ENCODE measurements at regions not wholly inside any gene's neighbourhood (a gene's known extent, or its start where the extent isn't known, plus 50 kb on each side); places are given as distances from the start of the nearest gene placed in this dataset.
"Not testable (repeated sequence)": the region's sequence is repeated elsewhere in the genome, so short reads cannot be mapped to it uniquely, and the experiment has no call there.

- H3K9me3 ChIP-seq; H3K4me3 ChIP-seq (ENCODE audit: low read depth in 2 of 2, low read length in 1 of 2); CTCF ChIA-PET; POLR2A ChIA-PET; DNase-seq; H4K20me1 ChIP-seq (ENCODE audit: insufficient read depth); H3K36me3 ChIP-seq (replicated peaks in 1 of 2; ENCODE audit: control insufficient read depth in 1 of 2, insufficient read depth in 2 of 2, low read length in 1 of 2); H3K9ac ChIP-seq; H2AFZ ChIP-seq (ENCODE audit: low read depth); H3F3A ChIP-seq (replicated peaks; ENCODE audit: insufficient read depth); H3K27me3 ChIP-seq (ENCODE audit: insufficient read depth); H3K79me2 ChIP-seq (ENCODE audit: insufficient read depth); H3K4me1 ChIP-seq (ENCODE audit: control insufficient read depth in 1 of 2, insufficient read depth in 2 of 2, low read depth in 1 of 2, low read length in 1 of 2); H3K27ac ChIP-seq (ENCODE audit: low read depth in 2 of 2, low read length in 1 of 2); H3K4me2 ChIP-seq; H3K9me2 ChIP-seq: not testable (repeated sequence)
- no CpG with 5 or more reads among the region's 25 CpGs for WGBS (ENCODE audit: low lambda C conversion rate)
Measured at GRCh38 chr21:6053145-6053544, 4468.2 kb upstream of the TPTE start.

- H3K9me3 ChIP-seq; H4K20me1 ChIP-seq (ENCODE audit: insufficient read depth); H3K79me2 ChIP-seq (ENCODE audit: insufficient read depth); H3K27ac ChIP-seq (ENCODE audit: low read depth in 2 of 2, low read length in 1 of 2); H3K4me1 ChIP-seq (ENCODE audit: control insufficient read depth in 1 of 2, insufficient read depth in 2 of 2, low read depth in 1 of 2, low read length in 1 of 2); H3K27me3 ChIP-seq (ENCODE audit: insufficient read depth); H3K4me3 ChIP-seq (ENCODE audit: low read depth in 2 of 2, low read length in 1 of 2); DNase-seq; CTCF ChIA-PET; H2AFZ ChIP-seq (ENCODE audit: low read depth); H3K9ac ChIP-seq; H3F3A ChIP-seq (replicated peaks; ENCODE audit: insufficient read depth); H3K4me2 ChIP-seq; POLR2A ChIA-PET; H3K36me3 ChIP-seq (replicated peaks in 1 of 2; ENCODE audit: control insufficient read depth in 1 of 2, insufficient read depth in 2 of 2, low read length in 1 of 2); H3K9me2 ChIP-seq: not testable (repeated sequence)
- no CpG with 5 or more reads among the region's 9 CpGs for WGBS (ENCODE audit: low lambda C conversion rate)
Measured at GRCh38 chr21:6058997-6059396, 4462.4 kb upstream of the TPTE start.

DNA sequence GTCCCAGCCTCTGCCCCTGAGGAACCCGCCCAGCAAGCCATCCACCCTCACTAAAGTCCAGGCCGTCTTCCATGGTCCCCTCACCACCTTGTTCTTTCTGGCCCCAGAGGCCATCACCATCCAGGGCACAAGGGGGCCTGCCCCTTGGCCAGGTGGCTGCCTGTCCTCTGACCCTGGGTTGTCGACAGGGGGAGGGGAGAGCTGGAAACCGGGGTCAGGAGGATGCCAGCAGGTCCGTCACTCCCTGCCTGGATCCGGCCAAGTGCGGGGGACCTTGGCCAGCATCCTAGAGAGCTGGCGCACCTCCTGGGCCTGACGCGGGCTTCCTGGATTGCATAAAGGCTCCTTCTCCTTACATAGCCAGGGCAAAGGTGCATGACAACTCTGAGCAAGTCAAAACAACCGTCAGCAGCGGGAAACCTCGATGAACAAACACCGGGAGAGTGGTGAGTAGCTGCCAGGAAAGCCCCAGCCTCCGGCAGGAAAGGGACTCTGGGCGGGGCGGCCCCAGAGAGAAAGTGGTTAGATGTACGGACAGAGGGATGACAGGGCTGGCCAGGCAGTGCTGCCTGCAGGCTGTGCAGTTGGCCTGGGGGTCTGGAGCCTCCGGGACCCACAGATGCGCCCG, 4461.2 kb upstream of the TPTE start:
- no CpG with 5 or more reads among the region's 21 CpGs for WGBS (ENCODE audit: low lambda C conversion rate)
- H3K79me2 ChIP-seq (ENCODE audit: insufficient read depth); H3K27me3 ChIP-seq (ENCODE audit: insufficient read depth); H3K9me3 ChIP-seq; H4K20me1 ChIP-seq (ENCODE audit: insufficient read depth); H3F3A ChIP-seq (replicated peaks; ENCODE audit: insufficient read depth); H2AFZ ChIP-seq (ENCODE audit: low read depth); H3K4me3 ChIP-seq (ENCODE audit: low read depth in 2 of 2, low read length in 1 of 2); POLR2A ChIA-PET; CTCF ChIA-PET; H3K9me2 ChIP-seq; H3K4me1 ChIP-seq (ENCODE audit: control insufficient read depth in 1 of 2, insufficient read depth in 2 of 2, low read depth in 1 of 2, low read length in 1 of 2); H3K36me3 ChIP-seq (replicated peaks in 1 of 2; ENCODE audit: control insufficient read depth in 1 of 2, insufficient read depth in 2 of 2, low read length in 1 of 2); H3K4me2 ChIP-seq; DNase-seq; H3K9ac ChIP-seq; H3K27ac ChIP-seq (ENCODE audit: low read depth in 2 of 2, low read length in 1 of 2): not testable (repeated sequence)

GRCh38 chr21:6066320-6066985, 4454.9 kb upstream of the TPTE start:
- H3K27ac ChIP-seq (ENCODE audit: low read depth in 2 of 2, low read length in 1 of 2); H3K79me2 ChIP-seq (ENCODE audit: insufficient read depth); DNase-seq; H3K27me3 ChIP-seq (ENCODE audit: insufficient read depth); H3K4me1 ChIP-seq (ENCODE audit: control insufficient read depth in 1 of 2, insufficient read depth in 2 of 2, low read depth in 1 of 2, low read length in 1 of 2); H3K9ac ChIP-seq; H2AFZ ChIP-seq (ENCODE audit: low read depth); H4K20me1 ChIP-seq (ENCODE audit: insufficient read depth); H3K9me3 ChIP-seq; H3F3A ChIP-seq (replicated peaks; ENCODE audit: insufficient read depth); POLR2A ChIA-PET; H3K9me2 ChIP-seq; H3K36me3 ChIP-seq (replicated peaks in 1 of 2; ENCODE audit: control insufficient read depth in 1 of 2, insufficient read depth in 2 of 2, low read length in 1 of 2); H3K4me2 ChIP-seq; CTCF ChIA-PET; H3K4me3 ChIP-seq (ENCODE audit: low read depth in 2 of 2, low read length in 1 of 2): not testable (repeated sequence)
- no CpG with 5 or more reads among the region's 17 CpGs for WGBS (ENCODE audit: low lambda C conversion rate)

- H3K27me3 ChIP-seq (ENCODE audit: insufficient read depth); H3K9me3 ChIP-seq; H3K79me2 ChIP-seq (ENCODE audit: insufficient read depth); H3F3A ChIP-seq (replicated peaks; ENCODE audit: insufficient read depth); H3K4me1 ChIP-seq (ENCODE audit: control insufficient read depth in 1 of 2, insufficient read depth in 2 of 2, low read depth in 1 of 2, low read length in 1 of 2); DNase-seq; H4K20me1 ChIP-seq (ENCODE audit: insufficient read depth); POLR2A ChIA-PET; CTCF ChIA-PET; H3K9me2 ChIP-seq; H2AFZ ChIP-seq (ENCODE audit: low read depth); H3K4me2 ChIP-seq; H3K4me3 ChIP-seq (ENCODE audit: low read depth in 2 of 2, low read length in 1 of 2); H3K9ac ChIP-seq; H3K36me3 ChIP-seq (replicated peaks in 1 of 2; ENCODE audit: control insufficient read depth in 1 of 2, insufficient read depth in 2 of 2, low read length in 1 of 2); H3K27ac ChIP-seq (ENCODE audit: low read depth in 2 of 2, low read length in 1 of 2): not testable (repeated sequence)
- WGBS (ENCODE audit: low lambda C conversion rate): no CpG with 5 or more reads among the region's 31 CpGs
Measured at GRCh38 chr21:6068098-6068831, 4453.1 kb upstream of the TPTE start.

GRCh38 chr21:6070213-6070612, 4451.2 kb upstream of the TPTE start:
- 100% methylated on average over 1 of the region's 2 CpGs for WGBS (ENCODE audit: low lambda C conversion rate)
- H2AFZ ChIP-seq (ENCODE audit: low read depth); H3K27ac ChIP-seq (ENCODE audit: low read depth in 2 of 2, low read length in 1 of 2); H3K36me3 ChIP-seq (replicated peaks in 1 of 2; ENCODE audit: control insufficient read depth in 1 of 2, insufficient read depth in 2 of 2, low read length in 1 of 2); H3K4me2 ChIP-seq; H3F3A ChIP-seq (replicated peaks; ENCODE audit: insufficient read depth); H3K9me2 ChIP-seq; H3K27me3 ChIP-seq (ENCODE audit: insufficient read depth); POLR2A ChIA-PET; H3K4me1 ChIP-seq (ENCODE audit: control insufficient read depth in 1 of 2, insufficient read depth in 2 of 2, low read depth in 1 of 2, low read length in 1 of 2); DNase-seq; H4K20me1 ChIP-seq (ENCODE audit: insufficient read depth); H3K9me3 ChIP-seq; H3K79me2 ChIP-seq (ENCODE audit: insufficient read depth); CTCF ChIA-PET; H3K4me3 ChIP-seq (ENCODE audit: low read depth in 2 of 2, low read length in 1 of 2); H3K9ac ChIP-seq: not testable (repeated sequence)
